ENCODE measurements at regions not wholly inside any gene's neighbourhood (a gene's known extent, or its start where the extent isn't known, plus 50 kb on each side); places are given as distances from the start of the nearest gene placed in this dataset.

GRCh38 chr4:13092702-13093101 is 391.4 kb downstream of the RAB28 start:
- peaks cover 0 to 24% (median 4%) of the 10 kb centered on the region in 4 donors for H3K4me1 ChIP-seq
- H3K27ac ChIP-seq, result no peak overlapping the region
- peak in 1 of 2 donors; percentile 35 for DNase-seq (ENCODE audit: low spot score in 2 of 2)
- H3K9me3 ChIP-seq, result no peaks in the 10 kb centered on the region
- no peaks in the 10 kb centered on the region for H3K36me3 ChIP-seq
- WGBS, 2 donors, result 53 to 67% methylated on average over 1 of the region's 1 CpG
- TF ChIP-seq EP300 (IDR thresholded peaks at IDR 0.05) (peak in 1 of 2 donors; percentile 71), CTCF (IDR thresholded peaks at IDR 0.05) (no peak)
- H3K27me3 ChIP-seq, result no peaks in the 10 kb centered on the region
- no peak overlapping the region for H3K4me3 ChIP-seq

GRCh38 chr4:13089659-13089998 is 394.5 kb downstream of the RAB28 start:
- TF ChIP-seq EP300 (IDR thresholded peaks at IDR 0.05), result no peak
- no peak for TF ChIP-seq POLR2A (IDR thresholded peaks at IDR 0.05)
- no peak for TF ChIP-seq CTCF (IDR thresholded peaks at IDR 0.05)
- no peak for DNase-seq (ENCODE audit: low spot score in 2 of 2)
- no peaks in the 10 kb centered on the region for H3K27me3 ChIP-seq
- H3K9me3 ChIP-seq, result no peaks in the 10 kb centered on the region
- no peaks in the 10 kb centered on the region for H3K36me3 ChIP-seq
- no peak overlapping the region for H3K4me3 ChIP-seq
- H3K4me1 ChIP-seq, result peaks cover 0 to 24% (median 4%) of the 10 kb centered on the region in 4 donors
- peak overlapping the region in 1 of 4 donors; percentile 32 for H3K27ac ChIP-seq

- WGBS, 2 donors, result 21 to 28% methylated on average over 2 of the region's 2 CpGs
- peaks cover 0 to 24% (median 4%) of the 10 kb centered on the region in 4 donors for H3K4me1 ChIP-seq
- no peak overlapping the region for H3K4me3 ChIP-seq
- no peaks in the 10 kb centered on the region for H3K9me3 ChIP-seq
- peak in 1 of 2 donors; percentile 18 for DNase-seq (ENCODE audit: low spot score in 2 of 2)
- H3K27me3 ChIP-seq, result no peaks in the 10 kb centered on the region
- no peaks in the 10 kb centered on the region for H3K36me3 ChIP-seq
- peak overlapping the region in 2 of 4 donors; percentile 32 to 58 for H3K27ac ChIP-seq
- no peak for TF ChIP-seq CTCF (IDR thresholded peaks at IDR 0.05)
- no peak for TF ChIP-seq POLR2A (IDR thresholded peaks at IDR 0.05)
- TF ChIP-seq EP300 (IDR thresholded peaks at IDR 0.05), result no peak
Measured at GRCh38 chr4:13088726-13089658, 395.1 kb downstream of the RAB28 start.

GRCh38 chr4:13087041-13087440 is 397.1 kb downstream of the RAB28 start:
- 52 to 54% methylated on average over 1 of the region's 1 CpG for WGBS, 2 donors

GRCh38 chr4:13084210-13084609 is 399.9 kb downstream of the RAB28 start:
- H3K27me3 ChIP-seq, result no peaks in the 10 kb centered on the region
- no peak overlapping the region for H3K4me3 ChIP-seq
- 86% methylated on average over 2 of the region's 2 CpGs for WGBS, 2 donors
- no peak overlapping the region for H3K27ac ChIP-seq
- DNase-seq (ENCODE audit: low spot score in 2 of 2), result no peak
- no peaks in the 10 kb centered on the region for H3K36me3 ChIP-seq
- TF ChIP-seq EP300 (IDR thresholded peaks at IDR 0.05) (no peak), CTCF (IDR thresholded peaks at IDR 0.05) (no peak), POLR2A (IDR thresholded peaks at IDR 0.05) (no peak)
- peaks cover 0 to 9% (median under 1%) of the 10 kb centered on the region in 4 donors for H3K4me1 ChIP-seq
- H3K9me3 ChIP-seq, result peaks cover 0 to 11% (median 0%) of the 10 kb centered on the region in 4 donors

More at GRCh38 chr4:13087041-13087440, 397.1 kb downstream of the RAB28 start:
- Histone ChIP-seq H3K36me3 (no peaks in the 10 kb centered on the region), H3K27ac (no peak overlapping the region), H3K27me3 (no peaks in the 10 kb centered on the region), H3K9me3 (peaks cover 0 to 2% (median 0%) of the 10 kb centered on the region in 4 donors), H3K4me1 (peaks cover 0 to 17% (median 4%) of the 10 kb centered on the region in 4 donors), H3K4me3 (no peak overlapping the region)
- DNase-seq (ENCODE audit: low spot score in 2 of 2), result no peak
- TF ChIP-seq EP300 (IDR thresholded peaks at IDR 0.05), result no peak

Data from tibial nerve (tissue), 4 donors.